Activated CD8-positive, alpha-beta T cell treated with anti-CD3 and anti-CD28 coated beads, Interleukin-2, amount 10 ng/mL, durations not matched to agents 7 days and 5 days (primary cell): ENCODE measurements at regions not wholly inside any gene's neighbourhood (a gene's known extent, or its start where the extent isn't known, plus 50 kb on each side); places are given as distances from the start of the nearest gene placed in this dataset.
"Not testable (repeated sequence)": the region's sequence is repeated elsewhere in the genome, so short reads cannot be mapped to it uniquely, and the experiment has no call there.

Experiments
- ATAC-seq: fragments of 150-1000 bp; cut with Tn5 transposase; one replicate; pipeline ENCODE4 v1.10.0; 2021; ENCODE audit warnings: moderate library complexity
- CTCF ChIA-PET: fragments of 350-600 bp; sonication (Branson Sonifier 250); formaldehyde crosslinking; loops from one replicate; lab custom pipeline; 2021; ENCODE audit warnings: antibody characterized with exemption; lab: Charles Lee
- POLR2A ChIA-PET: fragments of 350-600 bp; sonication (Branson Sonifier 250); formaldehyde crosslinking; loops from one replicate; lab custom pipeline; 2021; ENCODE audit warnings: antibody characterized with exemption; lab: Charles Lee
- DNase-seq: peaks from one replicate; pipeline ENCODE4 v3.0.0-alpha.2; 2020
- H3K27ac Mint-ChIP-seq: one replicate; pipeline ENCODE4 v1.8.0; 2021; ENCODE audit warnings: mild to moderate bottlenecking, mixed read lengths
- H3K27me3 Mint-ChIP-seq: one replicate; pipeline ENCODE4 v1.8.0; 2021; ENCODE audit warnings: low read depth, mixed read lengths
- H3K36me3 Mint-ChIP-seq: one replicate; pipeline ENCODE4 v1.8.0; 2021; ENCODE audit warnings: low read depth, mixed read lengths
- H3K4me1 Mint-ChIP-seq: one replicate; pipeline ENCODE4 v1.8.0; 2021; ENCODE audit warnings: low read depth, mixed read lengths
- H3K4me3 Mint-ChIP-seq: one replicate; pipeline ENCODE4 v1.8.0; 2021; ENCODE audit warnings: mild to moderate bottlenecking, mixed read lengths
- H3K9me3 Mint-ChIP-seq: one replicate; pipeline ENCODE4 v1.8.0; 2022; ENCODE audit warnings: mixed read lengths; ENCODE audit not compliant: insufficient read depth

GRCh38 chr2:95738301-95738700 lies 146.5 kb downstream of the TRIM43 start:
- Mint-ChIP-seq H3K9me3 (no peaks in the 10 kb centered on the region), H3K36me3 (no peaks in the 10 kb centered on the region), H3K4me3 (no peak overlapping the region), H3K4me1 (no peaks in the 10 kb centered on the region), H3K27ac (no peak overlapping the region), H3K27me3 (peaks cover 16% of the 10 kb centered on the region)
- ChIA-PET CTCF (no interaction called here), POLR2A (no interaction called here)
- DNase-seq (no peak), ATAC-seq (no peak)

- H3K4me1 Mint-ChIP-seq, DNase-seq, H3K27me3 Mint-ChIP-seq, H3K9me3 Mint-ChIP-seq, H3K4me3 Mint-ChIP-seq, POLR2A ChIA-PET, H3K27ac Mint-ChIP-seq, CTCF ChIA-PET, ATAC-seq, H3K36me3 Mint-ChIP-seq: not testable (repeated sequence)
Measured at GRCh38 chr2:95752126-95752525, 160.3 kb downstream of the TRIM43 start.

- H3K36me3 Mint-ChIP-seq, POLR2A ChIA-PET, H3K9me3 Mint-ChIP-seq, H3K27me3 Mint-ChIP-seq, H3K27ac Mint-ChIP-seq, H3K4me3 Mint-ChIP-seq, CTCF ChIA-PET, DNase-seq, H3K4me1 Mint-ChIP-seq, ATAC-seq: not testable (repeated sequence)
Measured at GRCh38 chr2:95753812-95754211, 162.0 kb downstream of the TRIM43 start.

GRCh38 chr2:95754213-95754612 lies 162.4 kb downstream of the TRIM43 start:
- DNase-seq, H3K36me3 Mint-ChIP-seq, POLR2A ChIA-PET, H3K27me3 Mint-ChIP-seq, ATAC-seq, H3K4me3 Mint-ChIP-seq, H3K4me1 Mint-ChIP-seq, H3K27ac Mint-ChIP-seq, CTCF ChIA-PET, H3K9me3 Mint-ChIP-seq: not testable (repeated sequence)

- CTCF ChIA-PET, DNase-seq, H3K9me3 Mint-ChIP-seq, H3K36me3 Mint-ChIP-seq, H3K27ac Mint-ChIP-seq, H3K4me1 Mint-ChIP-seq, POLR2A ChIA-PET, H3K27me3 Mint-ChIP-seq, ATAC-seq, H3K4me3 Mint-ChIP-seq: not testable (repeated sequence)
Measured at GRCh38 chr2:95754819-95755563, 163.2 kb downstream of the TRIM43 start.

- not testable (repeated sequence) for DNase-seq, H3K4me3 Mint-ChIP-seq
Measured at GRCh38 chr2:95755956-95756669, 164.3 kb downstream of the TRIM43 start.

GRCh38 chr2:95757988-95758387 lies 166.2 kb downstream of the TRIM43 start:
- ChIA-PET CTCF (no interaction called here), POLR2A (no interaction called here)
- H3K27me3 Mint-ChIP-seq, result no peaks in the 10 kb centered on the region

More at GRCh38 chr2:95755956-95756669, 164.3 kb downstream of the TRIM43 start:
- H3K4me1 Mint-ChIP-seq, H3K9me3 Mint-ChIP-seq, CTCF ChIA-PET, H3K27me3 Mint-ChIP-seq, POLR2A ChIA-PET, ATAC-seq, H3K36me3 Mint-ChIP-seq, H3K27ac Mint-ChIP-seq: not testable (repeated sequence)

GRCh38 chr2:95759481-95760246 lies 167.9 kb downstream of the TRIM43 start:
- Mint-ChIP-seq H3K27ac (no peak overlapping the region), H3K9me3 (no peaks in the 10 kb centered on the region), H3K4me1 (no peaks in the 10 kb centered on the region), H3K27me3 (no peaks in the 10 kb centered on the region), H3K4me3 (no peak overlapping the region), H3K36me3 (no peaks in the 10 kb centered on the region)
- ChIA-PET POLR2A (no interaction called here), CTCF (no interaction called here)
- ATAC-seq (no peak), DNase-seq (no peak)

More at GRCh38 chr2:95757988-95758387, 166.2 kb downstream of the TRIM43 start:
- no peaks in the 10 kb centered on the region for H3K4me1 Mint-ChIP-seq
- ATAC-seq (no peak), DNase-seq (no peak)
- H3K27ac Mint-ChIP-seq, result no peak overlapping the region
- no peaks in the 10 kb centered on the region for H3K9me3 Mint-ChIP-seq
- no peak overlapping the region for H3K4me3 Mint-ChIP-seq
- no peaks in the 10 kb centered on the region for H3K36me3 Mint-ChIP-seq

- DNase-seq (no peak), ATAC-seq (no peak)
- Mint-ChIP-seq H3K9me3 (no peaks in the 10 kb centered on the region), H3K4me1 (no peaks in the 10 kb centered on the region), H3K27ac (no peak overlapping the region), H3K27me3 (no peaks in the 10 kb centered on the region), H3K4me3 (no peak overlapping the region), H3K36me3 (no peaks in the 10 kb centered on the region)
- ChIA-PET CTCF (no interaction called here), POLR2A (no interaction called here)
Measured at GRCh38 chr2:95760806-95761525, 169.2 kb downstream of the TRIM43 start.

- ChIA-PET POLR2A (no interaction called here), CTCF (no interaction called here)
- ATAC-seq (no peak), DNase-seq (no peak)
- Mint-ChIP-seq H3K36me3 (no peaks in the 10 kb centered on the region), H3K9me3 (no peaks in the 10 kb centered on the region), H3K27ac (no peak overlapping the region), H3K27me3 (no peaks in the 10 kb centered on the region), H3K4me3 (no peak overlapping the region), H3K4me1 (no peaks in the 10 kb centered on the region)
Measured at GRCh38 chr2:95761556-95761955, 169.8 kb downstream of the TRIM43 start.

GRCh38 chr2:95762023-95763021 lies 170.5 kb downstream of the TRIM43 start:
- H3K36me3 Mint-ChIP-seq, H3K4me1 Mint-ChIP-seq, ATAC-seq, H3K27me3 Mint-ChIP-seq, CTCF ChIA-PET, H3K4me3 Mint-ChIP-seq, POLR2A ChIA-PET, H3K9me3 Mint-ChIP-seq, H3K27ac Mint-ChIP-seq, DNase-seq: not testable (repeated sequence)
